SK-N-SH (cell line): ENCODE measurements at regions not wholly inside any gene's neighbourhood (a gene's known extent, or its start where the extent isn't known, plus 50 kb on each side); places are given as distances from the start of the nearest gene placed in this dataset.

ENCODE experiments used
- CTCF ChIA-PET: fragments of 300-600, 350-600 bp; formaldehyde crosslinking; extraction: SDS; loops from one replicate; lab custom pipeline; 2021; lab: Yijun Ruan, JAX
- POLR2A ChIA-PET: fragments of 350-600 bp; sonication (Branson Sonifier 250); formaldehyde crosslinking; extraction: SDS; loops from one replicate; lab custom pipeline; 2020; ENCODE audit warnings: antibody characterized with exemption, inconsistent platforms; lab: Yijun Ruan, JAX
- DNase-seq: peaks from one replicate; pipeline ENCODE4 v3.0.0; 2012
- H2AFZ ChIP-seq: fragments of 200-600 bp; sonication (generic); 2 replicates; pipeline ENCODE4 v1.8.1; 2016; ENCODE audit warnings: antibody characterized with exemption, mild to moderate bottlenecking, low read depth
- H3F3A ChIP-seq: fragments of 200-600 bp; sonication (generic); replicated peaks from 2 replicates; pipeline ENCODE3; 2016; ENCODE audit warnings: antibody characterized with exemption, mild to moderate bottlenecking; ENCODE audit not compliant: insufficient read depth
- H3K27ac ChIP-seq, 2 experiments: fragments of 200-500 bp in 1 of 2; fragments of 200-600 bp in 1 of 2; sonication (Bioruptor generic) in 1 of 2; sonication (generic), shearing (Covaris generic) in 1 of 2; 2 replicates each; pipeline versions ENCODE4 v1.5.1 to v1.6.1; 2014 to 2016; ENCODE audit warnings: low read depth in 2 of 2, inconsistent platforms in 1 of 2, low read length in 1 of 2, mild to moderate bottlenecking in 1 of 2, mixed read lengths in 1 of 2
- H3K27me3 ChIP-seq: fragments of 200-600 bp; sonication (generic), shearing (Covaris generic); 2 replicates; pipeline ENCODE4 v1.6.1; 2016; ENCODE audit warnings: mixed run types; ENCODE audit not compliant: insufficient read depth
- H3K36me3 ChIP-seq, 2 experiments: fragments of 200-500 bp in 1 of 2; fragments of 200-600 bp in 1 of 2; sonication (Bioruptor generic) in 1 of 2; sonication (generic) in 1 of 2; replicated peaks in 1 of 2; 2 replicates each; pipeline versions ENCODE3 to v1.5.1; 2014 to 2016; ENCODE audit warnings: low read length in 1 of 2, mild to moderate bottlenecking in 1 of 2; ENCODE audit not compliant: insufficient read depth in 2 of 2, control insufficient read depth in 1 of 2
- H3K4me1 ChIP-seq, 2 experiments: fragments of 200-500 bp in 1 of 2; fragments of 200-600 bp in 1 of 2; sonication (Bioruptor generic) in 1 of 2; sonication (generic), shearing (Covaris generic) in 1 of 2; 2 replicates each; pipeline versions ENCODE4 v1.5.1 to v1.6.1; 2014 to 2016; ENCODE audit warnings: low read depth in 1 of 2, low read length in 1 of 2, mixed run types in 1 of 2; ENCODE audit not compliant: insufficient read depth in 2 of 2, control insufficient read depth in 1 of 2
- H3K4me2 ChIP-seq: fragments of 200-600 bp; sonication (generic), shearing (Covaris generic); 2 replicates; pipeline ENCODE4 v1.6.1; 2017; ENCODE audit warnings: mixed run types
- H3K4me3 ChIP-seq, 2 experiments: fragments of 200-500 bp in 1 of 2; fragments of 200-600 bp in 1 of 2; sonication (Bioruptor generic) in 1 of 2; sonication (generic), shearing (Covaris generic) in 1 of 2; 2 replicates each; pipeline versions ENCODE4 v1.5.1 to v1.8.1; 2014 to 2016; ENCODE audit warnings: low read depth in 2 of 2, inconsistent platforms in 1 of 2, low read length in 1 of 2, mild to moderate bottlenecking in 1 of 2, mixed read lengths in 1 of 2, moderate library complexity in 1 of 2
- H3K79me2 ChIP-seq: fragments of 200-600 bp; sonication (generic); 2 replicates; pipeline ENCODE4 v1.8.1; 2017; ENCODE audit warnings: mild to moderate bottlenecking; ENCODE audit not compliant: insufficient read depth
- H3K9ac ChIP-seq: fragments of 200-600 bp; sonication (generic); 2 replicates; pipeline ENCODE4 v1.6.1; 2017; ENCODE audit warnings: mixed run types
- H3K9me2 ChIP-seq: fragments of 200-600 bp; sonication (generic); 2 replicates; pipeline ENCODE4 v1.6.1; 2017; ENCODE audit warnings: mixed run types
- H3K9me3 ChIP-seq: fragments of 200-600 bp; sonication (generic); 2 replicates; pipeline ENCODE4 v1.6.1; 2017; ENCODE audit warnings: mixed run types, mild to moderate bottlenecking, moderate library complexity
- H4K20me1 ChIP-seq: fragments of 200-600 bp; sonication (generic); 2 replicates; pipeline ENCODE4 v1.6.1; 2017; ENCODE audit warnings: mild to moderate bottlenecking, mixed run types; ENCODE audit not compliant: insufficient read depth
- CHD2 ChIP-seq: fragments of 150-350 bp; IDR thresholded peaks from 2 replicates; pipeline ENCODE4 v1.6.1; 2018; ENCODE audit warnings: low read length; ENCODE audit not compliant: partially characterized antibody
- CTCF ChIP-seq: fragments of 200-600 bp; sonication (generic); IDR thresholded peaks from 2 replicates; pipeline ENCODE4 v1.6.1; 2017; ENCODE audit warnings: antibody characterized with exemption, mild to moderate bottlenecking, moderate library complexity
- FOXJ3 ChIP-seq: sonication (generic); formaldehyde crosslinking; IDR thresholded peaks from 2 replicates; pipeline ENCODE4 v1.5.1; 2020; ENCODE audit warnings: mild to moderate bottlenecking, missing genetic modification reagents
- IRF3 ChIP-seq: fragments of 150-350 bp; IDR thresholded peaks from 2 replicates; pipeline ENCODE4 v1.6.1; 2016; ENCODE audit warnings: mild to moderate bottlenecking, low read depth, low read length
- MAX ChIP-seq: IDR thresholded peaks from 2 replicates; pipeline ENCODE4 v1.4.0; 2012; ENCODE audit warnings: low read depth
- NFIC ChIP-seq: IDR thresholded peaks from 2 replicates; pipeline ENCODE4 v1.4.0; 2012; ENCODE audit warnings: borderline replicate concordance
- PBX3 ChIP-seq: IDR thresholded peaks from 2 replicates; pipeline ENCODE4; 2012
- POLR2AphosphoS5 ChIP-seq: IDR thresholded peaks from 2 replicates; pipeline ENCODE4 v1.6.1; 2012; ENCODE audit warnings: low read depth, low read length
- RAD21 ChIP-seq: IDR thresholded peaks from 2 replicates; pipeline ENCODE4 v1.6.1; 2012; ENCODE audit warnings: mild to moderate bottlenecking, low read length
- RCOR1 ChIP-seq: fragments of 150-350 bp; IDR thresholded peaks from 2 replicates; pipeline ENCODE4 v1.6.1; 2017; ENCODE audit warnings: antibody characterized with exemption, low read length
- RFX5 ChIP-seq: IDR thresholded peaks from 2 replicates; pipeline ENCODE4 v1.6.1; 2012; ENCODE audit warnings: mild to moderate bottlenecking, improper control_type of control experiment, low read length
- SMC3 ChIP-seq: IDR thresholded peaks from 2 replicates; pipeline ENCODE4 v1.6.1; 2012; ENCODE audit warnings: low read depth, low read length, improper control_type of control experiment
- TCF12 ChIP-seq: IDR thresholded peaks from 2 replicates; pipeline ENCODE4 v1.4.0; 2012
- TEAD4 ChIP-seq: IDR thresholded peaks from 2 replicates; pipeline ENCODE4 v1.4.0; 2012; ENCODE audit warnings: mild to moderate bottlenecking, borderline replicate concordance; ENCODE audit not compliant: insufficient read depth
- USF1 ChIP-seq: IDR thresholded peaks from 2 replicates; pipeline ENCODE4 v1.4.0; 2012; ENCODE audit warnings: low read depth, borderline replicate concordance
- USF2 ChIP-seq: fragments of 150-350 bp; IDR thresholded peaks from 2 replicates; pipeline ENCODE4 v1.6.1; 2017; ENCODE audit warnings: antibody characterized with exemption, low read length, low read depth, borderline replicate concordance
- YY1 ChIP-seq: IDR thresholded peaks from 2 replicates; pipeline ENCODE4 v1.4.0; 2012; ENCODE audit warnings: low read depth, mild to moderate bottlenecking
- ZBTB33 ChIP-seq: IDR thresholded peaks from 2 replicates; pipeline ENCODE4 v1.4.0; 2012; ENCODE audit warnings: low read depth, borderline replicate concordance
- WGBS: methylation state at CpG from one replicate; pipeline ENCODE4 v1.1.6; 2017; ENCODE audit warnings: low lambda C conversion rate; 5-methylcytosine and 5-hydroxymethylcytosine counted together

GRCh38 chr11:37533830-37534229 is 935.8 kb upstream of the RAG2 start (continued):
- TF ChIP-seq USF2: no peak
- no peak for TF ChIP-seq NFIC

GRCh38 chr11:37533087-37533486 is 935.1 kb upstream of the RAG2 start:
- WGBS: 5% methylated on average over 2 of the region's 2 CpGs
- ChIA-PET CTCF (no interaction called here), POLR2A (no interaction called here)
- Histone ChIP-seq H3K4me1 (0 out of 4 replicates have a peak, but pooled peaks cover 0 to 5% of the 10 kb centered on the region in 2 experiments), H3K9me2 (no peaks in the 10 kb centered on the region), H3K9me3 (no peaks in the 10 kb centered on the region; the same call in 1 of the 2 replicates), H2AFZ (no peak overlapping the region), H3K79me2 (no peaks in the 10 kb centered on the region), H3K9ac (no peak overlapping the region), H3K27me3 (no peaks in the 10 kb centered on the region), H3K4me3 (no peak overlapping the region), H3K4me2 (no peak overlapping the region), H3F3A (no peaks in the 10 kb centered on the region), H3K36me3 (no peaks in the 10 kb centered on the region), H3K27ac (no peak overlapping the region), H4K20me1 (no peaks in the 10 kb centered on the region)
- DNase-seq: no peak
- TF ChIP-seq SMC3 (no peak), YY1 (no peak), CTCF (no peak), ZBTB33 (no peak), CHD2 (no peak), MAX (no peak), NFIC (no peak), RCOR1 (no peak), TCF12 (no peak), TEAD4 (no peak), PBX3 (no peak), USF2 (no peak), IRF3 (no peak), RFX5 (no peak), USF1 (no peak), RAD21 (no peak), POLR2AphosphoS5 (no peak), FOXJ3 (CRISPR knock-in tag) (no peak)
